ENCODE measurements at regions not wholly inside any gene's neighbourhood (a gene's known extent, or its start where the extent isn't known, plus 50 kb on each side); places are given as distances from the start of the nearest gene placed in this dataset.

DNA sequence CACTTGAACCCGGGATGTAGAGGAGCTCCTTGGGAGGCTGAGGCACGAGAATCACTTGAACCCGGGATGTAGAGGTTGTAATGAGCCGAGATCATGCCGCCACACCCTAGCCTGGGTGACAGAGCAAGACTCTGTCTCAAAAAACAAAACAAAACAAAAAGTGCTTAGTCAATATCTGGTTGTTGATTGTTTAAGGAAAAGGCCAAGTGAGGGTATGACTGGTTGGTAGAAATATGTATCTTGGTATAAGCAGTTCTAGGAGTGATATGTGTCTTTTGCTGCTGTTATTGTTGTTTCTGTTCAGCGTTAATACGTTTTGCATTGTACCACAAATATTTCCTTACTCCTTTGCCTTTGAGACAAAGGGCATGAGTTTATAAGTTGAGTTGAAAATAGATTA lies 210.7 kb upstream of the DMRT1 start:
- 95% methylated on average over 7 of the region's 7 CpGs for WGBS (ENCODE audit: low lambda C conversion rate)
- POLR2A ChIA-PET = interaction anchor here (1.4 kb wide), 1 partner anchor 43 kb away, joined by 3 read pairs; no protein-coding TSS in a partner anchor
- H3K79me2 ChIP-seq (ENCODE audit: insufficient read depth, low read length) = no peaks in the 10 kb centered on the region
- no peak overlapping the region for H3K4me2 ChIP-seq (ENCODE audit: low read depth, low read length)
- CTCF ChIA-PET (ENCODE audit: low intra/inter-chr PET ratio, low total read pairs) = no interaction called here
- no peak for DNase-seq (ENCODE audit: low spot score)
- BruUV-seq (replicated peaks) = no TSS peak
- H3K4me3 ChIP-seq (replicated peaks in 1 of 3; ENCODE audit: insufficient read depth in 1 of 3, low read depth in 2 of 3, low read length in 3 of 3) = no peak overlapping the region
- H4K20me1 ChIP-seq (ENCODE audit: insufficient read depth, low read length) = no peaks in the 10 kb centered on the region
- no peak for FAIRE-seq
- H3K27ac ChIP-seq (ENCODE audit: extremely low read length, insufficient read depth, low read length) = no peak overlapping the region
- no peaks in the 10 kb centered on the region for H3K27me3 ChIP-seq (ENCODE audit: control insufficient read depth in 1 of 2, insufficient read depth in 2 of 2, low read length in 2 of 2)
- intact Hi-C loops (cut with micrococcal nuclease; ENCODE audit: unreplicated experiment) = no loop called here
- in situ Hi-C loops (cut with HindIII; ENCODE audit: extremely low pct_ligation_motif_present, low pct_unique_long_range_greater_than_20kb) = no loop called here
- peaks cover 22% of the 10 kb centered on the region for H3K4me1 ChIP-seq (ENCODE audit: insufficient read depth, low read length)
- no peak overlapping the region for H2AFZ ChIP-seq (ENCODE audit: low read length)
- no peak for ATAC-seq
- no peaks in the 10 kb centered on the region for H3K9me3 ChIP-seq (ENCODE audit: low read length)
- H3K36me3 ChIP-seq (replicated peaks in 1 of 2; ENCODE audit: control insufficient read depth in 1 of 2, insufficient read depth in 2 of 2, low read length in 2 of 2) = no peaks in the 10 kb centered on the region
- H3K9ac ChIP-seq (ENCODE audit: insufficient read depth, low read depth, low read length) = no peak overlapping the region
- no peak for TF ChIP-seq NFYC (CRISPR knock-in tag; IDR thresholded peaks at IDR 0.05)
- TF ChIP-seq GTF2F1 (IDR thresholded peaks at IDR 0.05; ENCODE audit: low read length) = no peak
- TF ChIP-seq JUND (CRISPR knock-in tag; IDR thresholded peaks at IDR 0.05) = no peak
- no peak for TF ChIP-seq MAFF (IDR thresholded peaks at IDR 0.05; ENCODE audit: low read depth, low read length)
- TF ChIP-seq FOXO1 (CRISPR knock-in tag; IDR thresholded peaks at IDR 0.05) = no peak
- TF ChIP-seq, protein P1, sequence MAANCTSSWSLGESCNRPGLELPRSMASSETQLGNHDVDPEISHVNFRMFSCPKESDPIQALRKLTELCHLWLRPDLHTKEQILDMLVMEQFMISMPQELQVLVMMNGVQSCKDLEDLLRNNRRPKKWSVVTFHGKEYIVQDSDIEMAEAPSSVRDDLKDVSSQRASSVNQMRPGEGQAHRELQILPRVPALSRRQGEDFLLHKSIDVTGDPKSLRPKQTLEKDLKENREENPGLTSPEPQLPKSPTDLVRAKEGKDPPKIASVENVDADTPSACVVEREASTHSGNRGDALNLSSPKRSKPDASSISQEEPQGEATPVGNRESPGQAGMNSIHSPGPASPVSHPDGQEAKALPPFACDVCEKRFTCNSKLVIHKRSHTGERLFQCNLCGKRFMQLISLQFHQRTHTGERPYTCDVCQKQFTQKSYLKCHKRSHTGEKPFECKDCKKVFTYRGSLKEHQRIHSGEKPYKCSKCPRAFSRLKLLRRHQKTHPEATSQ (CRISPR knock-in tag; IDR thresholded peaks at IDR 0.05; ENCODE audit: borderline replicate concordance) = no peak
- TF ChIP-seq MTF2 (CRISPR knock-in tag; IDR thresholded peaks at IDR 0.05; ENCODE audit: borderline replicate concordance) = no peak
- no peak for TF ChIP-seq SIN3A (IDR thresholded peaks at IDR 0.05; ENCODE audit: borderline replicate concordance, low read depth, low read length)
- no peak for TF ChIP-seq PTBP1 (IDR thresholded peaks at IDR 0.05; ENCODE audit: low read depth, low read length, poor library complexity, severe bottlenecking)
- TF ChIP-seq ZNF281 (CRISPR knock-in tag; IDR thresholded peaks at IDR 0.05; ENCODE audit: borderline replicate concordance) = no peak
- no peak for TF ChIP-seq TBX3 (IDR thresholded peaks at IDR 0.05; ENCODE audit: borderline replicate concordance)
- no peak for TF ChIP-seq ZNF124 (CRISPR knock-in tag; IDR thresholded peaks at IDR 0.05)
- TF ChIP-seq PAXIP1 (CRISPR knock-in tag; conservative IDR thresholded peaks at IDR 0.05) = no peak
- TF ChIP-seq FOSL2 (CRISPR knock-in tag; IDR thresholded peaks at IDR 0.05) = no peak
- no peak for TF ChIP-seq ZEB1 (IDR thresholded peaks at IDR 0.05; ENCODE audit: insufficient replicate concordance, low read depth)

Measured in HepG2 (cell line).